ENCODE measurements at regions not wholly inside any gene's neighbourhood (a gene's known extent, or its start where the extent isn't known, plus 50 kb on each side); places are given as distances from the start of the nearest gene placed in this dataset.

DNA sequence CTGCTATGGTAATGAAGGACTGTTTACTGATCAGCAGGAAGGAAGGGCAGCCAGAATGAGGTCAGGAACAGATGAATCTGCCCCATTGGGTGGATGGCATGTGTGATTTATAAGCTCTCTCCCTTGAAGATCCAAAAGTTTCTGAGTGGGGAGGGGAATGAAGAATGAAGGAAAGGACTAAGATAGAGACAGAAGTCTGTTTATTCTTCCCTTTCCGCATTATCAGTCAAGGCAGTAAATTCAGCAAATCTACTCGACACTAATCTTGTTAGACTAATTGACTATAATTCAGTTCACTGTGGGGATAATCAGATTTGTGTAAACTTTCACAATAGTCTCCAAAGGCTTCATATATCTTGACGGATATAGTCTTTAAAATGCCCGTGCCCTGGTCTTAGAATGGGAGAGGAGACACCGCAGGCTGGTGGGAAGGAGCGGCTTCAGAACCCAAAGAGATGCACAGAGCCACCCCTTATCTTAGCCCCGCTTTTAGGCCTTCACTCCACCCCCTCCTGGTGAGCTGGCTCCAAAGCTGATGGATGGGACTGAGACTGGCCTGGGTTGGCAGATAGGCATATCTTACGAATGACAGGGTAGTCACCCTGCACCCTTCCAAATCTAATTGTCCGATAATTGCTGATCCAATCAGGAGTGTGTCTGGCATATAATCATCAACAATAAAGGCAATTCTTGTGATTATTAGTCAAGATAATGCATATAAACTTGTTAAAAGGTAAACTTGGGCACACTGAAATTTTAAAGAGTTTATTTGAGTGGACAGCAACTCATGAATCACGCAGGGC is 76.0 kb upstream of the PPM1J start:
- Histone ChIP-seq H3K4me3 (ENCODE audit: low read length) (no peak overlapping the region), H3K27me3 (ENCODE audit: control insufficient read depth, insufficient read depth, low read length, poor library complexity, severe bottlenecking) (no peaks in the 10 kb centered on the region), H3K4me1 (ENCODE audit: control insufficient read depth, insufficient read depth, low read length) (peaks cover 26% of the 10 kb centered on the region), H3K9ac (ENCODE audit: extremely low read depth, low read length, poor library complexity, severe bottlenecking) (no peak overlapping the region), H3K36me3 (ENCODE audit: control insufficient read depth, insufficient read depth, low read length) (no peaks in the 10 kb centered on the region), H3K27ac (ENCODE audit: low read depth, low read length) (no peak overlapping the region), H3K9me3 (ENCODE audit: control insufficient read depth, low read length) (no peaks in the 10 kb centered on the region)
- Mint-ChIP-seq H3K36me3 (ENCODE audit: low read depth) (no peaks in the 10 kb centered on the region), H3K27ac (no peak overlapping the region), H3K4me3 (no peak overlapping the region), H3K27me3 (ENCODE audit: insufficient read depth) (peaks cover 54% of the 10 kb centered on the region), H3K4me1 (peaks cover 53% of the 10 kb centered on the region), H3K9me3 (no peaks in the 10 kb centered on the region)
- DNase-seq, result peak; percentile 73
- TF ChIP-seq, protein P1, sequence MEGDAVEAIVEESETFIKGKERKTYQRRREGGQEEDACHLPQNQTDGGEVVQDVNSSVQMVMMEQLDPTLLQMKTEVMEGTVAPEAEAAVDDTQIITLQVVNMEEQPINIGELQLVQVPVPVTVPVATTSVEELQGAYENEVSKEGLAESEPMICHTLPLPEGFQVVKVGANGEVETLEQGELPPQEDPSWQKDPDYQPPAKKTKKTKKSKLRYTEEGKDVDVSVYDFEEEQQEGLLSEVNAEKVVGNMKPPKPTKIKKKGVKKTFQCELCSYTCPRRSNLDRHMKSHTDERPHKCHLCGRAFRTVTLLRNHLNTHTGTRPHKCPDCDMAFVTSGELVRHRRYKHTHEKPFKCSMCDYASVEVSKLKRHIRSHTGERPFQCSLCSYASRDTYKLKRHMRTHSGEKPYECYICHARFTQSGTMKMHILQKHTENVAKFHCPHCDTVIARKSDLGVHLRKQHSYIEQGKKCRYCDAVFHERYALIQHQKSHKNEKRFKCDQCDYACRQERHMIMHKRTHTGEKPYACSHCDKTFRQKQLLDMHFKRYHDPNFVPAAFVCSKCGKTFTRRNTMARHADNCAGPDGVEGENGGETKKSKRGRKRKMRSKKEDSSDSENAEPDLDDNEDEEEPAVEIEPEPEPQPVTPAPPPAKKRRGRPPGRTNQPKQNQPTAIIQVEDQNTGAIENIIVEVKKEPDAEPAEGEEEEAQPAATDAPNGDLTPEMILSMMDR (conservative IDR thresholded peaks at IDR 0.05), result peak; percentile 44
- 54 to 66% methylated on average over 6 to 10 of the region's 10 CpGs for WGBS, 2 experiments (ENCODE audit: insufficient coverage in 1 of 2, insufficient read length in 1 of 2)

DNA sequence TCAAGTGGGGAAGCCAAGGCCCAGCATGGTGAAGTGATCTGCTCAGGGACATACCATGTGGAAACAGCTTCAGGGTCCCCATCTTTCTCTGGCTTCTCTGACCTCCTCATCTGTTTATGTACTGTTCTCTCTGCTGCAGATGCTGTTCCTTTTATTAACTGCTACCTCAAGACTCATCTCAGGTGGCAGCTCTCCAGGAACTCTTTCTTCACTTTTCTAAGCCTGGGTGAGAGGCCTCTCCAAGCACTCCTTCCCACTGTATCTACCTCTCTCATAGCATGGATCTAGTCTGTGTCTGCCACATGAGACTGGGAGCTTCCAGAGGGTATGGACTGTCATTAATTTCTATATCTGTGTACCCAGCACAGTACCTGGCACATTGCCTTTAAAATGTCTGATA is 73.4 kb upstream of the PPM1J start:
- Mint-ChIP-seq H3K4me1 (peaks cover 30% of the 10 kb centered on the region), H3K4me3 (no peak overlapping the region), H3K27me3 (ENCODE audit: insufficient read depth) (peaks cover 46% of the 10 kb centered on the region), H3K27ac (no peak overlapping the region), H3K36me3 (ENCODE audit: low read depth) (peaks cover 2% of the 10 kb centered on the region), H3K9me3 (peaks cover 7% of the 10 kb centered on the region)
- Histone ChIP-seq H3K4me3 (ENCODE audit: low read length) (no peak overlapping the region), H3K27me3 (ENCODE audit: control insufficient read depth, insufficient read depth, low read length, poor library complexity, severe bottlenecking) (no peaks in the 10 kb centered on the region), H3K36me3 (ENCODE audit: control insufficient read depth, insufficient read depth, low read length) (no peaks in the 10 kb centered on the region), H3K4me1 (ENCODE audit: control insufficient read depth, insufficient read depth, low read length) (peaks cover 16% of the 10 kb centered on the region), H3K27ac (ENCODE audit: low read depth, low read length) (no peak overlapping the region), H3K9me3 (ENCODE audit: control insufficient read depth, low read length) (no peaks in the 10 kb centered on the region), H3K9ac (ENCODE audit: extremely low read depth, low read length, poor library complexity, severe bottlenecking) (no peak overlapping the region)
- DNase-seq, result no peak
- TF ChIP-seq, protein P1 (conservative IDR thresholded peaks at IDR 0.05), result no peak

DNA sequence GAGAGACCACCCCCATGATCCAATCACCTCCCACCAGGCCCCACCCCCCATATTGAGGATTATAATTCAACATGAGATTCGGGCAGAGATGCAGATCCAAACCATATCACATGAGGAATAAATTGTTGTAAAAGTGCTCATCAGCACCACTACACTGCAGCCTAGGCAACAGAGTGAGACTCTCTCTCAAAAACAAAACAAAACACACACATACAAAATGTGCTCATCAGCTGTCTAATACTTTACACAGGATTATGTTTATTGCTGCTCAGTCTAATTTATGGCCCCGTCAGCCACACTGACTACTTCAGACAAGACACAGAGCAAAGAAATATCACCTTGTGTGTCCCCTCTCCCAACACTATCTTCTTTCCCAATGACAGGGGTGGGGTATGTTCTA is 72.9 kb upstream of the PPM1J start:
- H3K27me3 Mint-ChIP-seq (ENCODE audit: insufficient read depth), result peaks cover 41% of the 10 kb centered on the region
- H3K9me3 Mint-ChIP-seq, result peaks cover 12% of the 10 kb centered on the region
- H3K4me1 ChIP-seq (ENCODE audit: control insufficient read depth, insufficient read depth, low read length), result peaks cover 11% of the 10 kb centered on the region
- no peak overlapping the region for H3K27ac Mint-ChIP-seq
- peaks cover 6% of the 10 kb centered on the region for H3K36me3 Mint-ChIP-seq (ENCODE audit: low read depth)
- no peak overlapping the region for H3K27ac ChIP-seq (ENCODE audit: low read depth, low read length)
- peaks cover 25% of the 10 kb centered on the region for H3K4me1 Mint-ChIP-seq
- H3K9ac ChIP-seq (ENCODE audit: extremely low read depth, low read length, poor library complexity, severe bottlenecking), result no peak overlapping the region
- no peak overlapping the region for H3K4me3 ChIP-seq (ENCODE audit: low read length)
- no peaks in the 10 kb centered on the region for H3K9me3 ChIP-seq (ENCODE audit: control insufficient read depth, low read length)
- H3K36me3 ChIP-seq (ENCODE audit: control insufficient read depth, insufficient read depth, low read length), result no peaks in the 10 kb centered on the region
- H3K4me3 Mint-ChIP-seq, result no peak overlapping the region
- TF ChIP-seq, protein P1 (conservative IDR thresholded peaks at IDR 0.05), result no peak
- H3K27me3 ChIP-seq (ENCODE audit: control insufficient read depth, insufficient read depth, low read length, poor library complexity, severe bottlenecking), result no peaks in the 10 kb centered on the region
- WGBS, 2 experiments (ENCODE audit: insufficient coverage in 1 of 2, insufficient read length in 1 of 2), result 96 to 100% methylated on average over 1 to 2 of the region's 2 CpGs
- DNase-seq, result no peak

All from endodermal cell (in vitro differentiated cells).